ENCODE measurements at regions not wholly inside any gene's neighbourhood (a gene's known extent, or its start where the extent isn't known, plus 50 kb on each side); places are given as distances from the start of the nearest gene placed in this dataset.
"Not testable (repeated sequence)": the region's sequence is repeated elsewhere in the genome, so short reads cannot be mapped to it uniquely, and the experiment has no call there.

GRCh38 chr4:20196476-20196875 lies 55.2 kb upstream of the SLIT2 start:
- DNase-seq (ENCODE audit: low read depth): no peak

DNA sequence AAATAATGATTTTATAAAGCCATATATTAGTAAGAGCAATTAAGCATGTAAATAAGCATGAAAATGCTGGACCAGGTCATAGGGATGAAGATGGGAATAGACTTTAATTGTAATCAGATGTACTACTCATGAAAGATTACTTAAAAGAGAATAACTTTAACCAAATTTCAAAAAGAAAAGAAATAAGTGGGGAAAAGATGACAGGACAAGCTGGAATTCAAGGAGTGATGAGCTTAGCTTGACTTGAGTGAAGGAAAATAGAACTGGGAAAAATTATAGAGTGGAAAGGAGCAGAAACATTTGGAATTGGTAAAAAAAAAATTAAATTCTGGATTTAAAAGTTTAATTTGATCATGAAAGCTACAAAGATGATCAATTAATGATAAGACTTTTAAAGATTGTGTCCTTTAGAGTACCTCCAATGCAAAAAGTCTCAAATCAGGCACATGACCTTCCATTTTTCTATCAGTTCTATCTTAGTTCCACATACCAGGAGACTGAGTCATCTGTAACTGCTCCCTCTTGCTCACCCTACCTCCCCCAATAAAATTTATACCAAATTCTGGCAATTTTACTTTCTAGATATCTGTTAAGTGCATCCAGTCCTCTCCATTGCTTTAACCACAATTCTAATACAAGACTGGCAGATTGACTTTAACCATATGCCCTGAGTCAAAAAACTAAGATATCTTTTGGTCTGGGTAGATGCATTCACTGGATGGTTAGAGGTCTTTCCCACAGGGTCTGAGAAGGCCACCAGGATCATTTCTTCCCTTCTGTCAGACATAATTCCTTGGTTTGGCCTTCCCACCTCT lies 56.4 kb upstream of the SLIT2 start:
- DNase-seq (ENCODE audit: low read depth): no peak

- peak; percentile 73 for DNase-seq (ENCODE audit: low read depth)
These were observed 57.3 kb upstream of the SLIT2 start for GRCh38 chr4:20194123-20195013.

- DNase-seq (ENCODE audit: low read depth): no peak
These were observed 58.4 kb upstream of the SLIT2 start for GRCh38 chr4:20193141-20193936.

GRCh38 chr4:20192736-20193135 lies 59.0 kb upstream of the SLIT2 start:
- DNase-seq (ENCODE audit: low read depth): no peak

DNA sequence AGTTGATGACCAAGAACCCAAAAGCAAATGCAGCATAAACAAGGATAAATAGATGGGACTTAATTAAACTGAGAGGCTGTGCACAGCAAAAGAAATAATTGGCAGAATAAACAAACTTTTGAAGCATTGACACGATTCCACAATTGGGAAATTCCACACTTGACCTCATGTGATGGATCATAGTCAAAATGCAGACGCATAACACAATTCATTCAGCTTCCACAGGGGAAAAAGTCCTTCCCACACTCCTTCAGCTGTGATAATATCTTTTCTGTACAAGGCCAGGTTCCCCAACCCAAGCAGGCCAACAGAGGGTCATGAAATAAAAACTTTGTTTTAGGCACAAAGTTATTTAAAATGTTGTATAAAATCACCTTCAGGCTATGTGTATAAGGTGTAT lies 66.6 kb upstream of the SLIT2 start:
- no peak for DNase-seq (ENCODE audit: low read depth)

GRCh38 chr4:20183131-20183530 lies 68.6 kb upstream of the SLIT2 start:
- not testable (repeated sequence) for DNase-seq (ENCODE audit: low read depth)

DNA sequence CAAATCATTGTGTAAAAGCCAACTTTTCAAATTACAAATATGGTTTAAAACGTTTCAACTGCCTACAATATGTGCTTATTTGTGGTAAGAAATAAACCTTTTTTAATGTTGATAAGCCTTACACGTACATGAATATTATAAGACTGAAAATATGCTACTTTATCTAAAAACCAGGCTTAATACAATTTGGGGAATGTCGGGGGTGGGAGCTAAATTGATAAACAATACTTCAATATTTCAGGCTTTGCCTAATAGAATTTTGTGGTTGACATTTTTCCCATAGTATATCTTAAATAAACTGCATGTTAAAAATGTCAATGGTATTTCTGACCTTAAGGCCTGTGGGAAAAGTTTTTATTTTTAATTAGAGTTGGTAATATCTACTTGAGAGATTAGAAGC lies 69.8 kb upstream of the SLIT2 start:
- DNase-seq (ENCODE audit: low read depth): no peak

GRCh38 chr4:20180509-20180908 lies 71.2 kb upstream of the SLIT2 start:
- no peak for DNase-seq (ENCODE audit: low read depth)

- no peak for DNase-seq (ENCODE audit: low read depth)
These were observed 72.7 kb upstream of the SLIT2 start for GRCh38 chr4:20178902-20179576.

- no peak for DNase-seq (ENCODE audit: low read depth)
These were observed 74.8 kb upstream of the SLIT2 start for GRCh38 chr4:20176881-20177280.

GRCh38 chr4:20172070-20172760 lies 79.5 kb upstream of the SLIT2 start:
- DNase-seq (ENCODE audit: low read depth): peak; percentile 40

- DNase-seq (ENCODE audit: low read depth): no peak
These were observed 85.2 kb upstream of the SLIT2 start for GRCh38 chr4:20166544-20166943.

- DNase-seq (ENCODE audit: low read depth): no peak
These were observed 92.2 kb upstream of the SLIT2 start for GRCh38 chr4:20159516-20159915.

- DNase-seq (ENCODE audit: low read depth): no peak
These were observed 93.5 kb upstream of the SLIT2 start for GRCh38 chr4:20158195-20158594.

- no peak for DNase-seq (ENCODE audit: low read depth)
These were observed 100.3 kb upstream of the SLIT2 start for GRCh38 chr4:20151436-20151835.

DNA sequence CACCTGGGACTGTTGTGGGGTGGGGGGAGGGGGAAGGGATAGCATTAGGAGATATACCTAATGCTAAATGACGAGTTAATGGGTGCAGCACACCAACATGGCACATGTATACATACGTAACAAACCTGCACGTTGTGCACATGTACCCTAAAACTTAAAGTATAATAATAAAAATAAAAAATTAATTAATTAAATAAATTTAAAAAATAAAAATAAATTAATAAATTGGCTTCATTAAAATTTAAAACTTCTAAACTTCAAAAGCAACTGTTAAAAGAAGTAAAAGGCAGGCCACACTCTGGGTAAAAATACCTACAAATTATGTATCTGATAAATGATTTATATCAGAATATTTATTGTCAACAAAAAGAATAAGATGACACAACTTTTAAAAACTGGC lies 102.6 kb upstream of the SLIT2 start:
- not testable (repeated sequence) for DNase-seq (ENCODE audit: low read depth)

- peak; percentile 16 for DNase-seq (ENCODE audit: low read depth)
These were observed 114.5 kb upstream of the SLIT2 start for GRCh38 chr4:20137176-20137575.

DNA sequence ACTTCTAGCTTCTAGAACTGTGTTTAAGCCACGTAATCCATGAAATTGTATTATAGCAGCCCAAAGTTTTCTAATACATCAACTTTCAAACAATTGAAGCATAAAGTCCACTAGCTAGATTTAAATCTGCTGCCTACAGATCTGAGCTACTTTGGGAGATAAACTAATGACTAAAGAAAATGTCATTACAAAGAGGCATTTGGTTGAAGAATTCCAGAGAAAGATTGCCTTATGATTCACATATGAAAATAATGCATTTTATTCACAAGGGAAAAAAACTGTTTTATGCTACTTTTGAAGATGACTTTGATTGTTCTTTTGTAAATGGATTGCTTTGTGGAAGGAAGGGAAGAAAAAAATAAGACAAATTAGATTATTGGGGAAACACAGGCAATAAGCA lies 124.1 kb upstream of the SLIT2 start:
- no peak for DNase-seq (ENCODE audit: low read depth)

DNA sequence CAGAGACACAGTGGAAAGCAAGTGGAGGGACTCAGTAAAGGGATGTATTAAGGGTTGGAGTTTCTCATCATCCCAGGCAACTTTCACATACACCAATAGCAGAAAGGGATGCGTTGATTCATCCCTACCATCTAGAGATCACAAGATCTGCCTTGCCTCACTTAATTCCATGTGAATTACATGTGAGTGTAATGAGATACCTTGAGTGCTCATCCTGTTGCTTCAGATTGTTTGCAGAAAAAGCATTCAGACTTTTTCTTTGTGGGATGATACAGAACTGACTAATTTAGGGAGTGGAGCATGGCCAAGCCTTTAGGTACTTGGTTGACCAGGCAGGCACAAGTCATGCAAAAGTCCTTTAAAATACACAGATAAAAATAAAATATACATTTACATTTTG lies 124.8 kb upstream of the SLIT2 start:
- DNase-seq (ENCODE audit: low read depth): peak; percentile 33
